SU-DHL-6 (cell line): ENCODE measurements at regions not wholly inside any gene's neighbourhood (a gene's known extent, or its start where the extent isn't known, plus 50 kb on each side); places are given as distances from the start of the nearest gene placed in this dataset.

Experiments used
- H2AFZ ChIP-seq: fragments of 200-600 bp; sonication (generic); 2 replicates; pipeline ENCODE4 v1.6.1; 2014; ENCODE audit warnings: low read depth, mild to moderate bottlenecking, moderate library complexity, mixed read lengths, antibody characterized with exemption, low read length; ENCODE audit not compliant: severe bottlenecking
- H3F3A ChIP-seq: fragments of 200-600 bp; shearing (Covaris generic); 2 replicates; pipeline ENCODE4 v1.6.0; 2016; ENCODE audit warnings: antibody characterized with exemption, mild to moderate bottlenecking; ENCODE audit not compliant: insufficient read depth
- H3K27ac ChIP-seq: fragments of 200-600 bp; sonication (generic); 2 replicates; pipeline ENCODE4 v1.5.1; 2016; ENCODE audit warnings: low read depth, mild to moderate bottlenecking, low read length, moderate library complexity, mixed read lengths
- H3K27me3 ChIP-seq: fragments of 200-600 bp; sonication (generic), shearing (Covaris generic); 2 replicates; pipeline ENCODE4 v1.6.0; 2014; ENCODE audit warnings: mild to moderate bottlenecking, low read length
- H3K36me3 ChIP-seq: fragments of 200-600 bp; sonication (generic); 2 replicates; pipeline ENCODE4 v1.6.1; 2014; ENCODE audit warnings: mild to moderate bottlenecking, low read length, mixed read lengths
- H3K4me2 ChIP-seq: fragments of 300-600, 200-600 bp; shearing (Covaris generic), sonication (generic); 2 replicates; pipeline ENCODE4 v1.6.0; 2014; ENCODE audit warnings: low read length, low read depth, mild to moderate bottlenecking; ENCODE audit not compliant: poor library complexity, severe bottlenecking
- H3K4me3 ChIP-seq: fragments of 200-600 bp; sonication (generic); 2 replicates; pipeline ENCODE4 v1.5.1; 2014; ENCODE audit warnings: antibody characterized with exemption, low read length, mild to moderate bottlenecking, mixed read lengths; ENCODE audit not compliant: insufficient read depth, poor library complexity, severe bottlenecking
- H3K79me2 ChIP-seq: fragments of 200-600 bp; sonication (generic); 2 replicates; pipeline ENCODE4 v1.6.1; 2014; ENCODE audit warnings: mild to moderate bottlenecking, low read length, moderate library complexity; ENCODE audit not compliant: insufficient read depth
- H3K9ac ChIP-seq: fragments of 200-600 bp; sonication (generic); 2 replicates; pipeline ENCODE4 v1.7.0; 2014; ENCODE audit warnings: mild to moderate bottlenecking, low read length
- H3K9me2 ChIP-seq: fragments of 200-600 bp; sonication (generic); replicated peaks from 2 replicates; pipeline ENCODE4 v1.6.1; 2014; ENCODE audit warnings: low read length; ENCODE audit not compliant: insufficient read depth
- H3K9me3 ChIP-seq: fragments of 200-600 bp; sonication (generic); 2 replicates; pipeline ENCODE4 v1.6.1; 2014; ENCODE audit warnings: low read length, mixed read lengths; ENCODE audit not compliant: insufficient read depth
- H4K20me1 ChIP-seq: fragments of 200-600 bp; sonication (generic); 2 replicates; pipeline ENCODE4 v1.6.1; 2014; ENCODE audit warnings: low read depth, mild to moderate bottlenecking, antibody characterized with exemption, low read length, moderate library complexity, mixed read lengths
- EZH2phosphoT487 ChIP-seq: fragments of 200-600 bp; sonication (generic), shearing (Covaris generic); conservative IDR thresholded peaks from 2 replicates; pipeline ENCODE4 v1.6.1; 2018; ENCODE audit warnings: mild to moderate bottlenecking, antibody characterized with exemption, low read length, moderate library complexity, mixed read lengths
- TF ChIP-seq, protein P1 (sequence below): fragments of 200-600 bp; sonication (generic); IDR thresholded peaks from one replicate; pipeline ENCODE4 v1.5.1; 2017; ENCODE audit warnings: antibody characterized with exemption, mild to moderate bottlenecking, low read length, moderate library complexity; ENCODE audit not compliant: insufficient read depth, poor library complexity, severe bottlenecking

GRCh38 chr3:157588386-157589060 lies 85.3 kb upstream of the VEPH1 start:
- H3K27me3 ChIP-seq: no peaks in the 10 kb centered on the region
- no peak overlapping the region for H3K4me3 ChIP-seq
- H2AFZ ChIP-seq: no peak overlapping the region
- no peaks in the 10 kb centered on the region for H3F3A ChIP-seq
- H3K9me3 ChIP-seq: no peaks in the 10 kb centered on the region
- no peak overlapping the region for H3K4me2 ChIP-seq
- no peaks in the 10 kb centered on the region for H3K9me2 ChIP-seq
- TF ChIP-seq EZH2phosphoT487: no peak
- TF ChIP-seq, protein P1, sequence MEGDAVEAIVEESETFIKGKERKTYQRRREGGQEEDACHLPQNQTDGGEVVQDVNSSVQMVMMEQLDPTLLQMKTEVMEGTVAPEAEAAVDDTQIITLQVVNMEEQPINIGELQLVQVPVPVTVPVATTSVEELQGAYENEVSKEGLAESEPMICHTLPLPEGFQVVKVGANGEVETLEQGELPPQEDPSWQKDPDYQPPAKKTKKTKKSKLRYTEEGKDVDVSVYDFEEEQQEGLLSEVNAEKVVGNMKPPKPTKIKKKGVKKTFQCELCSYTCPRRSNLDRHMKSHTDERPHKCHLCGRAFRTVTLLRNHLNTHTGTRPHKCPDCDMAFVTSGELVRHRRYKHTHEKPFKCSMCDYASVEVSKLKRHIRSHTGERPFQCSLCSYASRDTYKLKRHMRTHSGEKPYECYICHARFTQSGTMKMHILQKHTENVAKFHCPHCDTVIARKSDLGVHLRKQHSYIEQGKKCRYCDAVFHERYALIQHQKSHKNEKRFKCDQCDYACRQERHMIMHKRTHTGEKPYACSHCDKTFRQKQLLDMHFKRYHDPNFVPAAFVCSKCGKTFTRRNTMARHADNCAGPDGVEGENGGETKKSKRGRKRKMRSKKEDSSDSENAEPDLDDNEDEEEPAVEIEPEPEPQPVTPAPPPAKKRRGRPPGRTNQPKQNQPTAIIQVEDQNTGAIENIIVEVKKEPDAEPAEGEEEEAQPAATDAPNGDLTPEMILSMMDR: no peak
- H4K20me1 ChIP-seq: no peaks in the 10 kb centered on the region
- H3K36me3 ChIP-seq: no peaks in the 10 kb centered on the region
- H3K9ac ChIP-seq: no peak overlapping the region
- H3K27ac ChIP-seq: no peak overlapping the region
- H3K79me2 ChIP-seq: no peaks in the 10 kb centered on the region

DNA sequence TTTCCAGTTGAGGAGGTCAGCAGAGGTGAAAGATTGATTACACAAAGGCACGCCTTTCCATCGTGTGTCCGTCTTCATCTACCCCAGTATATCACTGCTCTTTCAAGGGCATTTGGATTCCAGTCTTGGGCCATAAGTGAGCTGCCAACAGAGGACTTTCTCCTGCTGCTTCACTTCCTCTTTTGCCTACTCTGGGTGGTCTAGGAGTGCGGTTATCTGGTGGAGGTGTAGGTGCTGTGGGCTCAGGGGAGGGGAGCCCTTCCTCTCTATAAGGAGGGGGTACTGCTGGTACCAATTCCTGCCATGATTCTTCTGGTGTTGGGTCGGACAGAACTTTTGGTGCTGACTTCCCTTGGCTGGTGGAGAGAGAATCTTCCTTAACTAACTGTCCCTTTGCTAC lies 83.1 kb upstream of the VEPH1 start:
- H4K20me1 ChIP-seq: no peaks in the 10 kb centered on the region
- H3K9ac ChIP-seq: no peak overlapping the region
- no peaks in the 10 kb centered on the region for H3K27me3 ChIP-seq
- H3K36me3 ChIP-seq: no peaks in the 10 kb centered on the region
- H3K27ac ChIP-seq: no peak overlapping the region
- no peaks in the 10 kb centered on the region for H3K79me2 ChIP-seq
- no peaks in the 10 kb centered on the region for H3K9me3 ChIP-seq
- TF ChIP-seq EZH2phosphoT487: no peak
- TF ChIP-seq, protein P1: no peak
- H3K4me3 ChIP-seq: no peak overlapping the region
- H3F3A ChIP-seq: no peaks in the 10 kb centered on the region
- no peak overlapping the region for H3K4me2 ChIP-seq
- H2AFZ ChIP-seq: no peak overlapping the region
- no peaks in the 10 kb centered on the region for H3K9me2 ChIP-seq

DNA sequence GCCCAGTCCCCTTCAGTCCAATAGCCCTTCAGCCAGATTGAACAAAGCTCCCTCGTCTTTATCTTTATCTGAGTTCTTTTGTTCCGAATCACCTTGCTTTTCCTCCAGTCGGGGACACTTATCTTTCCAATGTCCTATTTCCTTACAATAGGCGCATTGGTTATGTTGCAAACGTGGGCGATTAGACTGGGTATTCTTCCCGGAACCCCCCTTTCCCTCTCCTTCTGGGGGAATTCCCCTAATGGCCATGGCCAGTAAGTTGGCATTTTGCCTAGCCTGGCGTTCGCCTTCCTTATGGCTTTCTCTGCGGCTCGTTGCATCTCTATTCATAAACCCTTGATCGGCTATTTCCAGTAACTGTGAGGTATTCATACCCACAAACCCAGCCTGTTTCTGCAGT lies 82.2 kb upstream of the VEPH1 start:
- H4K20me1 ChIP-seq: no peaks in the 10 kb centered on the region
- no peaks in the 10 kb centered on the region for H3K27me3 ChIP-seq
- no peak overlapping the region for H3K4me3 ChIP-seq
- no peak overlapping the region for H3K27ac ChIP-seq
- H3K9ac ChIP-seq: no peak overlapping the region
- no peaks in the 10 kb centered on the region for H3K9me2 ChIP-seq
- no peak overlapping the region for H2AFZ ChIP-seq
- H3F3A ChIP-seq: no peaks in the 10 kb centered on the region
- H3K79me2 ChIP-seq: no peaks in the 10 kb centered on the region
- no peaks in the 10 kb centered on the region for H3K36me3 ChIP-seq
- no peak for TF ChIP-seq EZH2phosphoT487
- TF ChIP-seq, protein P1: no peak
- H3K9me3 ChIP-seq: no peaks in the 10 kb centered on the region
- H3K4me2 ChIP-seq: no peak overlapping the region
